GM23248 (cell line): ENCODE measurements at regions not wholly inside any gene's neighbourhood (a gene's known extent, or its start where the extent isn't known, plus 50 kb on each side); places are given as distances from the start of the nearest gene placed in this dataset.

Source experiments
- DNase-seq: peaks from one replicate; pipeline ENCODE4 v3.0.0-alpha.2; 2015
- H2AFZ ChIP-seq: fragments of 200-600 bp; sonication (generic); 2 replicates; pipeline ENCODE4 v1.6.1; 2016; ENCODE audit warnings: antibody characterized with exemption
- H3F3A ChIP-seq: fragments of 200-600 bp; sonication (generic); 2 replicates; pipeline ENCODE4 v1.6.1; 2016; ENCODE audit warnings: mild to moderate bottlenecking, antibody characterized with exemption, mixed run types; ENCODE audit not compliant: insufficient read depth
- H3K27ac ChIP-seq: fragments of 200-600 bp; sonication (generic); 2 replicates; pipeline ENCODE4 v1.5.1; 2016; ENCODE audit warnings: mild to moderate bottlenecking
- H3K27me3 ChIP-seq: fragments of 200-600 bp; sonication (generic); replicated peaks from 2 replicates; pipeline ENCODE4 v1.6.1; 2016; ENCODE audit warnings: mild to moderate bottlenecking; ENCODE audit not compliant: insufficient read depth
- H3K36me3 ChIP-seq: fragments of 200-600 bp; sonication (generic); 2 replicates; pipeline ENCODE4 v1.6.1; 2016; ENCODE audit warnings: low read depth, mild to moderate bottlenecking
- H3K4me1 ChIP-seq: fragments of 200-600 bp; sonication (generic); 2 replicates; pipeline ENCODE4 v1.6.1; 2016; ENCODE audit warnings: mild to moderate bottlenecking; ENCODE audit not compliant: insufficient read depth
- H3K4me2 ChIP-seq: fragments of 200-600 bp; sonication (generic); one replicate; pipeline ENCODE4 v1.6.1; 2016; ENCODE audit warnings: mild to moderate bottlenecking; ENCODE audit not compliant: unreplicated experiment
- H3K4me3 ChIP-seq: fragments of 200-600 bp; sonication (generic); 2 replicates; pipeline ENCODE4 v1.5.1; 2016; ENCODE audit warnings: mild to moderate bottlenecking
- H3K79me2 ChIP-seq: fragments of 200-600 bp; sonication (generic); 2 replicates; pipeline ENCODE4 v1.6.1; 2016; ENCODE audit warnings: mild to moderate bottlenecking; ENCODE audit not compliant: insufficient read depth
- H3K9ac ChIP-seq: fragments of 200-600 bp; sonication (generic); 2 replicates; pipeline ENCODE4 v1.6.1; 2016; ENCODE audit warnings: mild to moderate bottlenecking
- H3K9me2 ChIP-seq: fragments of 200-600 bp; sonication (generic); 2 replicates; pipeline ENCODE4 v1.6.1; 2016; ENCODE audit warnings: mixed run types, mild to moderate bottlenecking, moderate library complexity; ENCODE audit not compliant: insufficient read depth
- H3K9me3 ChIP-seq: fragments of 200-600 bp; sonication (generic); one replicate; pipeline ENCODE4 v1.6.1; 2017; ENCODE audit warnings: low read depth
- H4K20me1 ChIP-seq: fragments of 200-600 bp; sonication (generic); 2 replicates; pipeline ENCODE4 v1.6.0; 2016; ENCODE audit not compliant: insufficient read depth
- EZH2 ChIP-seq: fragments of 200-600 bp; sonication (generic); IDR thresholded peaks from 2 replicates; pipeline ENCODE4 v1.6.1; 2018; ENCODE audit warnings: antibody characterized with exemption, mild to moderate bottlenecking; ENCODE audit not compliant: insufficient read depth, poor library complexity, severe bottlenecking
- EZH2phosphoT487 ChIP-seq: fragments of 200-600 bp; sonication (generic); IDR thresholded peaks from 2 replicates; pipeline ENCODE4 v1.6.1; 2018; ENCODE audit warnings: antibody characterized with exemption, moderate library complexity, mild to moderate bottlenecking, low read depth; ENCODE audit not compliant: insufficient read depth
- WGBS, 2 experiments: methylation state at CpG; one replicate each; pipeline ENCODE4 v1.1.6; 2015 to 2017; ENCODE audit warnings: low lambda C conversion rate in 2 of 2, low coverage in 1 of 2; ENCODE audit errors: missing lambda C conversion rate in 2 of 2; 5-methylcytosine and 5-hydroxymethylcytosine counted together
- in situ Hi-C: fragments of 300-500 bp; cut with MboI; formaldehyde crosslinking; loops from 2 replicates; pipeline ENCODE4 v1.15.0; 2020

DNA sequence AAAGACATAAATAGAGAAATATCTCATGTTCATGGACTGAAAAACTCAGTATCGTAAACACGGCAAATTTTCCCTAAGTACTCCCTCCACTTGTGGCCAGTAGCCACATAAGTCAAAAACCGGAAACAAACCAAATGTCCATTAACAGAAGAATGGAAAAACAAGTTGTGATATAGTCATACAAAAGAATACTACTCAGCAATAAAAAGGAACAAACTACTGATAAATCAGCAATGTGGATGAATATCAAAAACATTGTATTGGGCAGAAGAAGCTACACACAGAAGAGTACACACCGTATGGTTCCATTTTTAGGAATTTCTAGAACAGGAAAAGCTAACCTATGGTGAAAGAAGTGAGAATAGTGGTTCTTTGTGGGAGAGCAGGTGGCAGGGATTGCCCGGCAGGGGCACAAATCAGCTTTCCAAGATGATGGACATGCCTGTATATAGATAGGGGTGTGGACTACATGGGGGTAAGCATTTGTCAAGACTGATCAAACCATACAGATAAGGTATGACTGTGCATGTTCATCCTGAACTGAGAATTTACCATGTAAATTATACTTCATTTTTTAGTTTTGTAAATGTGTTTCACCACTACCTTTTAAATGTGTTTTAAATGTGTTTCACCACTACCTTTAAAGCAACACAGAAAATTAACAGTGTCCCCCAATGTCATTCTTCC, 172.8 kb upstream of the CDH5 start:
- no peaks in the 10 kb centered on the region for H4K20me1 ChIP-seq
- WGBS, 2 experiments = 91 to 92% methylated on average over 5 of the region's 5 CpGs
- H3K27me3 ChIP-seq = no peaks in the 10 kb centered on the region
- H3K27ac ChIP-seq = no peak overlapping the region
- no peak overlapping the region for H3K4me3 ChIP-seq
- H3K9me3 ChIP-seq = no peaks in the 10 kb centered on the region
- no peak for DNase-seq
- H3K36me3 ChIP-seq = no peaks in the 10 kb centered on the region
- peaks cover 20% of the 10 kb centered on the region for H3F3A ChIP-seq
- H3K4me1 ChIP-seq = peaks cover 17% of the 10 kb centered on the region
- no peak overlapping the region for H3K9ac ChIP-seq
- in situ Hi-C loops = no loop called here
- H3K79me2 ChIP-seq = no peaks in the 10 kb centered on the region
- H3K9me2 ChIP-seq = no peaks in the 10 kb centered on the region
- H2AFZ ChIP-seq = no peak overlapping the region
- TF ChIP-seq EZH2 (no peak), EZH2phosphoT487 (no peak)
- H3K4me2 ChIP-seq = no peak overlapping the region

DNA sequence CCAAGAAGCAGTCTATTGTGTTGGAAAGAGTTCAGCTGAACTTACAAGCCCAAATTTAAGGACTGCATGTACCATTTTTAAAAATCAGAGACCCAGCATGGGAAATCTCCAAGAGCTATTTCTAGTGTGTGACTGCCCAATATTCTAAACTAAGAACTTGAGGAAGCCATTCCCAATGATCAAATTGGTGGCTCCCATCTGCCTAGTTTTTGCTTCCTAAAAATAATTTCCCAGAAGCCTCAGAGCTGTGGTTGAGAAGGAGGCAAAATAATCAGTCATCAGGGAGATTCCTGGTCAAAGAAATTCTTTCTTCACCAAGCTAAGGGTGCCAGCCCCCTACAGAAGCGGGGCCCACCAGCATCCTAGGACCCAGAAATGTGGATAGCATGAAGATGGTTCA, 176.1 kb upstream of the CDH5 start:
- Histone ChIP-seq H3K9ac (no peak overlapping the region), H3K36me3 (no peaks in the 10 kb centered on the region), H3K79me2 (no peaks in the 10 kb centered on the region), H3K27me3 (no peaks in the 10 kb centered on the region), H3K4me1 (peaks cover 17% of the 10 kb centered on the region), H3K9me2 (no peaks in the 10 kb centered on the region), H3K4me3 (no peak overlapping the region), H4K20me1 (no peaks in the 10 kb centered on the region), H3K4me2 (peak overlapping the region; percentile 34), H2AFZ (no peak overlapping the region), H3F3A (peaks cover 20% of the 10 kb centered on the region), H3K27ac (peak overlapping the region; percentile 16), H3K9me3 (no peaks in the 10 kb centered on the region)
- WGBS, 2 experiments = 84 to 86% methylated on average over 1 of the region's 1 CpG
- in situ Hi-C loops = no loop called here
- no peak for DNase-seq
- TF ChIP-seq EZH2phosphoT487 = no peak
- TF ChIP-seq EZH2 = no peak

DNA sequence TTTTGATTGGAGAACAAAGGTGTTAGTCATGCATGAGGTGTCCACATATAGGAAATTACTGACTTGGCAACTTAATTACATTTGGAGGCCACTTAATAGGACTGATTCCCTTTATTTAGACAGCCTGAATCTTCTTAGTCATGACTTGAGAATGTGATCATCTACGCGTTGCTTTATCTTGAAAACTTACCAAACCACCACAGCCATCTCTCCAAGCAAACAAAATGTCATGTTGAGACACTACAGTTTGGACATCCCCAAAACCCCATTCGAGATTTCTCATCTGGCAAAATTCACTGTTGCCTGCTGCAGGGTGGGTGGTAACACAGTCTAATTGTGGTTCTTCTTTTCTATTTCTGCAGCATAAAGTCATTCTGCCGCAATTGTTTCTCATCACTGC, 176.5 kb upstream of the CDH5 start:
- peak overlapping the region; percentile 34 for H3K4me2 ChIP-seq
- no peaks in the 10 kb centered on the region for H3K79me2 ChIP-seq
- peak overlapping the region; percentile 16 for H3K27ac ChIP-seq

DNA sequence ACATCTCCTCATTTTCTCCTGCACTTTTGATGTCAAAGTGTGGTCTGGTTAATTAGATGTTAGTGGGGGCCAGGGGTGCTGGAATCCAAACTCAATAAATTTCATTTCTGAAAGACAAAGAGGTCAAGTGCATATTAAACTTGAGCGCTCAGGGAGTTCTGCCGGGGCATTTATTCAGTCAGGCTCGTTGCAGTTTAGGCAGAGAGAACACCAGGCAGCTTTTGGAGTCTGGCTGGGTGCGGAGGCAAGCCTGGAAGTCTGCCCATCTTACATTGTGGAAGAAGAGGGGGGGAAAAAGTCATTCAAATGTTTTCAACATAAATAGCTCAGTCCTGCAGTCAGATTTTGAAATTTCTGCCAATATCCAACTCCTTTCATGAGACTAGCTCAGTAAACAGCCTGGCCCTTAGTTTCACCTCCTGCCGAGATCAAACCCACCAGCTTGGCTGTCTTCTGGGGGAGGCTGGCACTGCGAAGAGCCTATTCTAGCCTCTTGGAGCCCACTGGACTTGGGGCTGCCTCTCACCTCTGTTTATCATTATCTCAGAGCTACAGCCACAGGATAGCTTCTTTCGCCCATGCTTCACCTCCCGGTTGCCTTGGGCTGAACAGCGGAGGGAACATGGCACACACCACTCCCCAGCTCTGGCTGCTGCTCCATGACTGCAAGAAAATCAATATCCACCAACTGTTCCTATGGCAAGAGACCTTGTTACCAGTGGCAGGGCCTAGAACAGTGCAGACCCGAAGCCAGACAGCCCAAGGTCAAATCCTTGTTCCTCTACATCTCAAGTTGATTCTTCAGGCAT, 177.4 kb upstream of the CDH5 start:
- no peak for TF ChIP-seq EZH2phosphoT487
- no peak for TF ChIP-seq EZH2
- no peaks in the 10 kb centered on the region for H3K9me2 ChIP-seq
- H2AFZ ChIP-seq = no peak overlapping the region
- WGBS, 2 experiments = 83 to 85% methylated on average over 10 of the region's 10 CpGs
- DNase-seq = no peak
- no peaks in the 10 kb centered on the region for H3K27me3 ChIP-seq
- H3K4me2 ChIP-seq = peak overlapping the region; percentile 34
- H3K79me2 ChIP-seq = no peaks in the 10 kb centered on the region
- H3K4me1 ChIP-seq = peaks cover 17% of the 10 kb centered on the region
- H3K36me3 ChIP-seq = no peaks in the 10 kb centered on the region
- peaks cover 20% of the 10 kb centered on the region for H3F3A ChIP-seq
- H4K20me1 ChIP-seq = no peaks in the 10 kb centered on the region
- no peak overlapping the region for H3K4me3 ChIP-seq
- no peak overlapping the region for H3K9ac ChIP-seq
- H3K9me3 ChIP-seq = no peaks in the 10 kb centered on the region
- in situ Hi-C loops = no loop called here
- peak overlapping the region; percentile 13; the same call in 1 of the 2 replicates for H3K27ac ChIP-seq

More for the DNA sequence above, 176.5 kb upstream of the CDH5 start:
- Histone ChIP-seq H2AFZ (no peak overlapping the region), H3K9me2 (no peaks in the 10 kb centered on the region), H3K9ac (no peak overlapping the region), H3K36me3 (no peaks in the 10 kb centered on the region), H3K4me1 (peaks cover 17% of the 10 kb centered on the region), H3F3A (peaks cover 20% of the 10 kb centered on the region), H3K4me3 (no peak overlapping the region), H4K20me1 (no peaks in the 10 kb centered on the region), H3K27me3 (no peaks in the 10 kb centered on the region), H3K9me3 (no peaks in the 10 kb centered on the region)
- peak; percentile 75 for DNase-seq
- in situ Hi-C loops = no loop called here
- TF ChIP-seq EZH2phosphoT487 (no peak), EZH2 (no peak)
- WGBS, 2 experiments = 15% methylated on average over 4 of the region's 4 CpGs
